ENCODE measurements at regions not wholly inside any gene's neighbourhood (a gene's known extent, or its start where the extent isn't known, plus 50 kb on each side); places are given as distances from the start of the nearest gene placed in this dataset.

- no peak for TF ChIP-seq CTCF (IDR thresholded peaks at IDR 0.05; ENCODE audit: insufficient read depth, low read length, missing control alignments)
- ChIA-PET CTCF (no interaction called here), POLR2A (no interaction called here)
- H3K4me3 ChIP-seq (ENCODE audit: low read depth, low read length), result no peak overlapping the region
- no peak for DNase-seq (ENCODE audit: low read depth, low spot score)
Measured at GRCh38 chr16:5578980-5579379, 481.4 kb upstream of the EEF2KMT start.

GRCh38 chr16:5577463-5577862 is 479.9 kb upstream of the EEF2KMT start:
- no peak overlapping the region for H3K4me3 ChIP-seq (ENCODE audit: low read depth, low read length)
- POLR2A ChIA-PET, result no interaction called here
- no peak for TF ChIP-seq CTCF (IDR thresholded peaks at IDR 0.05; ENCODE audit: insufficient read depth, low read length, missing control alignments)
- CTCF ChIA-PET, result no interaction called here
- no peak for DNase-seq (ENCODE audit: low read depth, low spot score)

- ChIA-PET POLR2A (no interaction called here), CTCF (no interaction called here)
- DNase-seq (ENCODE audit: low read depth, low spot score), result no peak
- no peak for TF ChIP-seq CTCF (IDR thresholded peaks at IDR 0.05; ENCODE audit: insufficient read depth, low read length, missing control alignments)
- no peak overlapping the region for H3K4me3 ChIP-seq (ENCODE audit: low read depth, low read length)
Measured at GRCh38 chr16:5575646-5576245, 478.2 kb upstream of the EEF2KMT start.

- POLR2A ChIA-PET, result no interaction called here
- CTCF ChIA-PET, result no interaction called here
- no peak for DNase-seq (ENCODE audit: low read depth, low spot score)
- no peak overlapping the region for H3K4me3 ChIP-seq (ENCODE audit: low read depth, low read length)
- TF ChIP-seq CTCF (IDR thresholded peaks at IDR 0.05; ENCODE audit: insufficient read depth, low read length, missing control alignments), result no peak
Measured at GRCh38 chr16:5575121-5575520, 477.5 kb upstream of the EEF2KMT start.

GRCh38 chr16:5572056-5572455 is 474.5 kb upstream of the EEF2KMT start:
- ChIA-PET POLR2A (no interaction called here), CTCF (no interaction called here)
- DNase-seq (ENCODE audit: low read depth, low spot score), result no peak
- TF ChIP-seq CTCF (IDR thresholded peaks at IDR 0.05; ENCODE audit: insufficient read depth, low read length, missing control alignments), result no peak
- no peak overlapping the region for H3K4me3 ChIP-seq (ENCODE audit: low read depth, low read length)

GRCh38 chr16:5571446-5571845 is 473.9 kb upstream of the EEF2KMT start:
- CTCF ChIA-PET, result no interaction called here
- TF ChIP-seq CTCF (IDR thresholded peaks at IDR 0.05; ENCODE audit: insufficient read depth, low read length, missing control alignments), result no peak
- no peak overlapping the region for H3K4me3 ChIP-seq (ENCODE audit: low read depth, low read length)
- POLR2A ChIA-PET, result interaction anchor here (0.6 kb wide), 1 partner anchor 15 kb away, joined by 3 read pairs; no protein-coding TSS in a partner anchor
- DNase-seq (ENCODE audit: low read depth, low spot score), result no peak

Measured in AG04449 (cell line).